ENCODE measurements at regions not wholly inside any gene's neighbourhood (a gene's known extent, or its start where the extent isn't known, plus 50 kb on each side); places are given as distances from the start of the nearest gene placed in this dataset.
"Not testable (repeated sequence)": the region's sequence is repeated elsewhere in the genome, so short reads cannot be mapped to it uniquely, and the experiment has no call there.

DNA sequence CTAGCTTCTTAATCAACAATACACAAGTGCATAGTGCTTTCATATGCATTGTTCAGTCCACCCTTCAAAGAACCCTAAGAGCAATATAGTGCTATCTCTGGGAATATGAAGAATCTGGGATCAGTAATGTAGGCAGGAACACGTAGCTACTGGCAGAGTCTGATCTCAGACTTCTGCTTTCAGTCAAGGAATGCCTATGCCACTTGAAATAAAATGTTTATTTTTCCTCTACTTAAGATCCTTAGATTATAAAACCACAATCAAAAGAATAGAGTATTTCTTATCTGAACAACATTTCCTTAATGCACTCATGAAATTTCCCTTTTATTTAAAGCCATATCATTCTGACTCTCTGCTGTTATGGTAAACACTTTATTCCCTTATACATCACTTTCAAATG, 1407.8 kb upstream of the C9orf72 start:
- Histone ChIP-seq H3K27ac (ENCODE audit: low read depth, low read length) (no peak overlapping the region), H4K12ac (ENCODE audit: low read depth, low read length) (no peak overlapping the region), H3K9ac (ENCODE audit: low read length) (no peak overlapping the region), H3K9me3 (ENCODE audit: insufficient read depth, low read depth, low read length) (no peaks in the 10 kb centered on the region), H3K27me3 (ENCODE audit: insufficient read depth, low read length) (no peaks in the 10 kb centered on the region), H3K23ac (ENCODE audit: low read length) (no peak overlapping the region), H2BK120ac (ENCODE audit: insufficient read depth, low read length, poor library complexity) (no peak overlapping the region), H3K4me2 (ENCODE audit: low read length) (no peak overlapping the region), H2AFZ (ENCODE audit: insufficient read depth, low read length, poor library complexity) (no peak overlapping the region), H3K18ac (ENCODE audit: low read length) (no peak overlapping the region), H3K79me1 (ENCODE audit: low read length) (no peaks in the 10 kb centered on the region), H3K4me1 (ENCODE audit: control insufficient read depth in 1 of 2, insufficient read depth in 2 of 2, low read length in 2 of 2) (no peaks in the 10 kb centered on the region), H3K79me2 (ENCODE audit: control insufficient read depth, insufficient read depth, low read length, poor library complexity) (no peaks in the 10 kb centered on the region), H2AK5ac (ENCODE audit: low read length) (no peak overlapping the region), H3K36me3 (ENCODE audit: control insufficient read depth in 1 of 2, insufficient read depth in 2 of 2, low read length in 2 of 2) (no peaks in the 10 kb centered on the region), H4K91ac (ENCODE audit: low read depth, low read length) (no peak overlapping the region), H3K4me3 (ENCODE audit: low read depth, low read length) (no peak overlapping the region), H2BK12ac (ENCODE audit: low read length) (no peak overlapping the region), H2BK5ac (ENCODE audit: low read depth, low read length, poor library complexity) (no peak overlapping the region), H4K8ac (ENCODE audit: low read depth, low read length) (no peak overlapping the region), H3K14ac (ENCODE audit: low read length) (no peak overlapping the region), H3K4ac (ENCODE audit: low read depth, low read length) (no peak overlapping the region)
- WGBS (ENCODE audit: extremely low coverage, insufficient coverage, insufficient read length) = no CpG with 5 or more reads among the region's 1 CpG
- no peak for DNase-seq

DNA sequence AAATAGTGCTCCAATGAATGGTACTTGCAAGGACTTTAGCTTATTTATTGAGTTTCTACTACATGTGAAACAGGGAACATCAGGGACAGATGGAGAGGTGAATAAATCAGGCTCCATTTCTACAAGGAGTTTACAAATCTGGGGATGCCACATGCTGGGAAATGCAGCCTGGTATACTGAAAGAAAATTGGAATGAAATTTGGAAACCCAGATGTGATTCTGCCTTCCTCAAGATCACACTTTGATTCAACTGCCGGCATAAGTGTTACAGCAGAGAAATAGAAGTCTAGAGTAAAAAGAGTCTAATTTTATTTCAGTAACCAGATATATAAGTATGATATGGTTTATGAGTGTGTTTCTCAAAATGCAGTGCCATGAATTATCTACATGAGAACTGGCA, 1408.4 kb upstream of the C9orf72 start:
- no peak overlapping the region for H3K9ac ChIP-seq (ENCODE audit: low read length)
- H3K36me3 ChIP-seq (ENCODE audit: control insufficient read depth in 1 of 2, insufficient read depth in 2 of 2, low read length in 2 of 2) = no peaks in the 10 kb centered on the region
- H3K18ac ChIP-seq (ENCODE audit: low read length) = no peak overlapping the region
- H4K12ac ChIP-seq (ENCODE audit: low read depth, low read length) = no peak overlapping the region
- H3K27ac ChIP-seq (ENCODE audit: low read depth, low read length) = no peak overlapping the region
- no peak overlapping the region for H2AFZ ChIP-seq (ENCODE audit: insufficient read depth, low read length, poor library complexity)
- no peak overlapping the region for H3K4ac ChIP-seq (ENCODE audit: low read depth, low read length)
- H3K4me2 ChIP-seq (ENCODE audit: low read length) = no peak overlapping the region
- no peak for DNase-seq
- H2BK120ac ChIP-seq (ENCODE audit: insufficient read depth, low read length, poor library complexity) = no peak overlapping the region
- no peak overlapping the region for H2BK12ac ChIP-seq (ENCODE audit: low read length)
- H3K4me3 ChIP-seq (ENCODE audit: low read depth, low read length) = no peak overlapping the region
- H2BK5ac ChIP-seq (ENCODE audit: low read depth, low read length, poor library complexity) = no peak overlapping the region
- no peak overlapping the region for H2AK5ac ChIP-seq (ENCODE audit: low read length)
- no peaks in the 10 kb centered on the region for H3K9me3 ChIP-seq (ENCODE audit: insufficient read depth, low read depth, low read length)
- H3K23ac ChIP-seq (ENCODE audit: low read length) = no peak overlapping the region
- no peak overlapping the region for H4K8ac ChIP-seq (ENCODE audit: low read depth, low read length)
- no peak overlapping the region for H3K14ac ChIP-seq (ENCODE audit: low read length)
- H4K91ac ChIP-seq (ENCODE audit: low read depth, low read length) = no peak overlapping the region
- no peaks in the 10 kb centered on the region for H3K4me1 ChIP-seq (ENCODE audit: control insufficient read depth in 1 of 2, insufficient read depth in 2 of 2, low read length in 2 of 2)
- H3K79me2 ChIP-seq (ENCODE audit: control insufficient read depth, insufficient read depth, low read length, poor library complexity) = no peaks in the 10 kb centered on the region
- WGBS (ENCODE audit: extremely low coverage, insufficient coverage, insufficient read length) = no CpG with 5 or more reads among the region's 1 CpG
- no peaks in the 10 kb centered on the region for H3K79me1 ChIP-seq (ENCODE audit: low read length)
- no peaks in the 10 kb centered on the region for H3K27me3 ChIP-seq (ENCODE audit: insufficient read depth, low read length)

DNA sequence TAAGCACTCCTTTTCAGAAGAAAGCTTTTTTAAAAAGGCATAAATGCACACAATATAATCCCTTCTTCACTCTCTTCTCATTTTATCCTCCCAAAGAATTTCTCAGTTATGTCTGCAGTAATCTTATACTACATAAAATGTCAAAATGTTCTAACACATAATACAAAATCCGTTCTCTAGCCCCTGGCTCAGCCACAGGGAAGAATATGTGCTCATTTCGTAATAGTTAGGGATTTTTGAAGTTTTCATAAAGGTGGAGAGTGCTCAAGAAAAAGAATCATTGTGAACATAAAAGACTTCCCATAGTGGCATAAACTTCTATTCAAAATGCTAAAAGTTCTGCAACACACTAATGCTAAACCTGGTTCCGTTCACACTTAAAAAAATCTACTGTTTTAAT, 1410.7 kb upstream of the C9orf72 start:
- Histone ChIP-seq H3K14ac (ENCODE audit: low read length) (no peak overlapping the region), H3K9ac (ENCODE audit: low read length) (no peak overlapping the region), H2BK5ac (ENCODE audit: low read depth, low read length, poor library complexity) (no peak overlapping the region), H3K4me2 (ENCODE audit: low read length) (no peak overlapping the region), H2BK120ac (ENCODE audit: insufficient read depth, low read length, poor library complexity) (no peak overlapping the region), H4K12ac (ENCODE audit: low read depth, low read length) (no peak overlapping the region), H4K91ac (ENCODE audit: low read depth, low read length) (no peak overlapping the region), H3K18ac (ENCODE audit: low read length) (no peak overlapping the region), H2AFZ (ENCODE audit: insufficient read depth, low read length, poor library complexity) (no peak overlapping the region), H3K9me3 (ENCODE audit: insufficient read depth, low read depth, low read length) (no peaks in the 10 kb centered on the region), H2BK12ac (ENCODE audit: low read length) (no peak overlapping the region), H3K4ac (ENCODE audit: low read depth, low read length) (no peak overlapping the region), H2AK5ac (ENCODE audit: low read length) (no peak overlapping the region), H3K23ac (ENCODE audit: low read length) (no peak overlapping the region), H3K27me3 (ENCODE audit: insufficient read depth, low read length) (no peaks in the 10 kb centered on the region), H3K79me2 (ENCODE audit: control insufficient read depth, insufficient read depth, low read length, poor library complexity) (no peaks in the 10 kb centered on the region), H3K36me3 (ENCODE audit: control insufficient read depth in 1 of 2, insufficient read depth in 2 of 2, low read length in 2 of 2) (no peaks in the 10 kb centered on the region), H3K4me1 (ENCODE audit: control insufficient read depth in 1 of 2, insufficient read depth in 2 of 2, low read length in 2 of 2) (no peaks in the 10 kb centered on the region), H4K8ac (ENCODE audit: low read depth, low read length) (no peak overlapping the region), H3K27ac (ENCODE audit: low read depth, low read length) (no peak overlapping the region), H3K4me3 (ENCODE audit: low read depth, low read length) (no peak overlapping the region), H3K79me1 (ENCODE audit: low read length) (no peaks in the 10 kb centered on the region)
- no peak for DNase-seq
- WGBS (ENCODE audit: extremely low coverage, insufficient coverage, insufficient read length) = no CpG with 5 or more reads among the region's 3 CpGs

DNA sequence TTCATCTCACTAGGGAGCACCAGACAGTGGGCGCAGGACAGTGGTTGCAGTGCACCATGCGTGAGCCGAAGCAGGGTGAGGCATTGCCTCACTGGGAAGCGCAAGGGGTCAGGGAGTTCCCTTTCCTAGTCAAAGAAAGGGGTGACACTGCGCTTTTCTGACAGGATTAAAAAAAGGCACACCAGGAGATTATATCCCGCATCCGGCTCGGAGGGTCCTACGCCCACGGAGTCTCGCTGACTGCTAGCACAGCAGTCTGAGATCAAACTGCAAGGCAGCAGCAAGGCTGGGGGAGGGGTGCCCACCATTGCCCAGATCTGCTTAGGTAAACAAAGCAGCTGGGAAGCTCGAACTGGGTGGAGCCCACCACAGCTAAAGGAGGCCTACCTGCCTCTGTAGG, 1416.7 kb upstream of the C9orf72 start:
- H2BK12ac ChIP-seq (ENCODE audit: low read length); H3K18ac ChIP-seq (ENCODE audit: low read length); H4K91ac ChIP-seq (ENCODE audit: low read depth, low read length); H4K12ac ChIP-seq (ENCODE audit: low read depth, low read length); H3K4ac ChIP-seq (ENCODE audit: low read depth, low read length); H3K9me3 ChIP-seq (ENCODE audit: insufficient read depth, low read depth, low read length); H2AK5ac ChIP-seq (ENCODE audit: low read length); H2AFZ ChIP-seq (ENCODE audit: insufficient read depth, low read length, poor library complexity); H3K4me1 ChIP-seq (ENCODE audit: control insufficient read depth in 1 of 2, insufficient read depth in 2 of 2, low read length in 2 of 2); H3K27me3 ChIP-seq (ENCODE audit: insufficient read depth, low read length); H4K8ac ChIP-seq (ENCODE audit: low read depth, low read length); H3K14ac ChIP-seq (ENCODE audit: low read length); H3K79me2 ChIP-seq (ENCODE audit: control insufficient read depth, insufficient read depth, low read length, poor library complexity); H2BK120ac ChIP-seq (ENCODE audit: insufficient read depth, low read length, poor library complexity); H3K4me2 ChIP-seq (ENCODE audit: low read length); H3K4me3 ChIP-seq (ENCODE audit: low read depth, low read length); H3K27ac ChIP-seq (ENCODE audit: low read depth, low read length); H3K23ac ChIP-seq (ENCODE audit: low read length); DNase-seq; H3K36me3 ChIP-seq (ENCODE audit: control insufficient read depth in 1 of 2, insufficient read depth in 2 of 2, low read length in 2 of 2); H3K9ac ChIP-seq (ENCODE audit: low read length); H3K79me1 ChIP-seq (ENCODE audit: low read length); H2BK5ac ChIP-seq (ENCODE audit: low read depth, low read length, poor library complexity): not testable (repeated sequence)
- WGBS (ENCODE audit: extremely low coverage, insufficient coverage, insufficient read length) = no CpG with 5 or more reads among the region's 12 CpGs

DNA sequence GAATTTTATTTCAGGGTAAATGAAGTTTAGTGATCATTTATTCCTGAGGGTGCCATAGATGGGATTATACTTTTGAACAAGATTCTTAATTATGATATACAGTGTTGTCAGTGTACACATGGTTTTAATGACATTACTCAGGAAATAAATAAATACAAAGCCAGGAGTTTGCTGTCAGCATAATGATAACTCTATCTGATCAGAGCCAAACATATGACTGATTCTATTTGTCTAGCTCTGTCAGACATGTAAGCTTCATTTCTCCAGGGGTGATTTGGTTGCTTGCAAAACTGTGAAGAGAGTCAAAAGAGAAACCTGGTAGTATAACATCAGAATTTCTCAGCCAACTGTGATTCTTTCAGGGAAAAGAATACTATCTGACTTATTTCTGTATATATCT, 1425.8 kb upstream of the C9orf72 start:
- Histone ChIP-seq H4K12ac (ENCODE audit: low read depth, low read length) (no peak overlapping the region), H3K27me3 (ENCODE audit: insufficient read depth, low read length) (no peaks in the 10 kb centered on the region), H3K4ac (ENCODE audit: low read depth, low read length) (no peak overlapping the region), H2BK12ac (ENCODE audit: low read length) (no peak overlapping the region), H4K91ac (ENCODE audit: low read depth, low read length) (no peak overlapping the region), H3K4me2 (ENCODE audit: low read length) (no peak overlapping the region), H3K9me3 (ENCODE audit: insufficient read depth, low read depth, low read length) (no peaks in the 10 kb centered on the region), H3K14ac (ENCODE audit: low read length) (no peak overlapping the region), H3K4me3 (ENCODE audit: low read depth, low read length) (no peak overlapping the region), H3K4me1 (ENCODE audit: control insufficient read depth in 1 of 2, insufficient read depth in 2 of 2, low read length in 2 of 2) (no peaks in the 10 kb centered on the region), H2BK120ac (ENCODE audit: insufficient read depth, low read length, poor library complexity) (no peak overlapping the region), H3K79me2 (ENCODE audit: control insufficient read depth, insufficient read depth, low read length, poor library complexity) (no peaks in the 10 kb centered on the region), H2AK5ac (ENCODE audit: low read length) (no peak overlapping the region), H3K36me3 (ENCODE audit: control insufficient read depth in 1 of 2, insufficient read depth in 2 of 2, low read length in 2 of 2) (no peaks in the 10 kb centered on the region), H2BK5ac (ENCODE audit: low read depth, low read length, poor library complexity) (no peak overlapping the region), H3K79me1 (ENCODE audit: low read length) (no peaks in the 10 kb centered on the region), H3K23ac (ENCODE audit: low read length) (no peak overlapping the region), H3K18ac (ENCODE audit: low read length) (no peak overlapping the region), H3K27ac (ENCODE audit: low read depth, low read length) (no peak overlapping the region), H4K8ac (ENCODE audit: low read depth, low read length) (no peak overlapping the region), H2AFZ (ENCODE audit: insufficient read depth, low read length, poor library complexity) (no peak overlapping the region), H3K9ac (ENCODE audit: low read length) (no peak overlapping the region)
- no peak for DNase-seq
